GM04504 (cell line): ENCODE measurements at regions not wholly inside any gene's neighbourhood (a gene's known extent, or its start where the extent isn't known, plus 50 kb on each side); places are given as distances from the start of the nearest gene placed in this dataset.

ENCODE experiments used
- DNase-seq: peaks from one replicate; pipeline ENCODE4 v3.0.0-alpha.2; 2012; ENCODE audit warnings: low read depth

- no peak for DNase-seq
These were observed 62.1 kb upstream of the NUDT12 start for GRCh38 chr5:103624675-103625074.

GRCh38 chr5:103624035-103624480 lies 61.5 kb upstream of the NUDT12 start:
- peak; percentile 50 for DNase-seq

- DNase-seq = no peak
These were observed 60.8 kb upstream of the NUDT12 start for GRCh38 chr5:103623425-103623824.

GRCh38 chr5:103621548-103621930 lies 59.0 kb upstream of the NUDT12 start:
- DNase-seq = no peak

GRCh38 chr5:103620851-103621547 lies 58.4 kb upstream of the NUDT12 start:
- DNase-seq = no peak

GRCh38 chr5:103617913-103618312 lies 55.3 kb upstream of the NUDT12 start:
- DNase-seq = peak; percentile 9

GRCh38 chr5:103617090-103617489 lies 54.5 kb upstream of the NUDT12 start:
- DNase-seq = no peak

GRCh38 chr5:103612545-103612944 lies 50.0 kb upstream of the NUDT12 start:
- no peak for DNase-seq
